ENCODE measurements at regions not wholly inside any gene's neighbourhood (a gene's known extent, or its start where the extent isn't known, plus 50 kb on each side); places are given as distances from the start of the nearest gene placed in this dataset.
"Not testable (repeated sequence)": the region's sequence is repeated elsewhere in the genome, so short reads cannot be mapped to it uniquely, and the experiment has no call there.

DNA sequence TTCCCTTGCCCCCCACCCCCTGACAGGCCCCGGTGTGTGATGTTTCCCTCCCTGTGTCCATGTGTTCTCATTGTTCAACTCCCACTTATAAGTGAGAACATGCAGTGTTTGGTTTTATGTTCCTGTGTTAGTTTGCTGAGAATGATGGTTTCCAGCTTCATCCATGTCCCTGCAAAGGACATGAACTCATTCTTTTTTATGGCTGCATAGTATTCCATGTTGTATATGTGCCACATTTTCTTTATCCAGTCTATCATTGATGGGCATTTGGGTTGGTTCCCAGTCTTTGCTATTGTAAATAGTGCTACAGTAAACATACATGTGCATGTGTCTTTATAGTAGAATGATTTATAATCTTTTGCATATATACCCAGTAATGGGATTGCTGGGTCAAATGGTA, 287.4 kb downstream of the UTRN start:
- not testable (repeated sequence) for H3K27ac ChIP-seq (ENCODE audit: low read length); H3K9me3 ChIP-seq (ENCODE audit: control insufficient read depth, insufficient read depth, low read length); H3K36me3 ChIP-seq (ENCODE audit: control insufficient read depth, insufficient read depth, low read length); H3K4me1 ChIP-seq (ENCODE audit: control insufficient read depth, insufficient read depth, low read length); DNase-seq (ENCODE audit: low read depth, low spot score); H3K4me3 ChIP-seq (ENCODE audit: low read length); H3K27me3 ChIP-seq (ENCODE audit: control insufficient read depth, insufficient read depth, low read length)
- WGBS (ENCODE audit: insufficient coverage, insufficient read length): no CpG with 5 or more reads among the region's 1 CpG

DNA sequence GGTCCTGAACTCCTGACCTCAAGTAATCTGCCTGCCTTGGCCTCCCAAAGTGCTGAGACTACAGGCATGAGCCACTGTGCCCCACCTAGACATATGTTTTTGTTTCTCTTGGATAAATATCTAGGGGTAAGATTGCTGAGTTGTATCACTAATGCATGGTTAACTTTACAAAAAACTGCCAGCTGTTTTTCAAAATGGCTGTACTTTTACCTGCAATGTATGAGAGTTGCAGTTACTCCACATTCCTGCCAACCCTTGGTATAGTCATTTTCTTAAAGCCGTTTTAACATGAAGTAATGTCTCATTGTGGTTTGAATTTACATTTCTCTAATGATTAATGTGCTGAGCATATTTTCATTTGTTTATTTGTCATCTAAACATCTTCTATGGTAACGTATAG, 289.7 kb downstream of the UTRN start:
- no peaks in the 10 kb centered on the region for H3K4me1 ChIP-seq (ENCODE audit: control insufficient read depth, insufficient read depth, low read length)
- H3K36me3 ChIP-seq (ENCODE audit: control insufficient read depth, insufficient read depth, low read length): 0 out of 2 replicates have a peak, but pooled peaks cover 3% of the 10 kb centered on the region

DNA sequence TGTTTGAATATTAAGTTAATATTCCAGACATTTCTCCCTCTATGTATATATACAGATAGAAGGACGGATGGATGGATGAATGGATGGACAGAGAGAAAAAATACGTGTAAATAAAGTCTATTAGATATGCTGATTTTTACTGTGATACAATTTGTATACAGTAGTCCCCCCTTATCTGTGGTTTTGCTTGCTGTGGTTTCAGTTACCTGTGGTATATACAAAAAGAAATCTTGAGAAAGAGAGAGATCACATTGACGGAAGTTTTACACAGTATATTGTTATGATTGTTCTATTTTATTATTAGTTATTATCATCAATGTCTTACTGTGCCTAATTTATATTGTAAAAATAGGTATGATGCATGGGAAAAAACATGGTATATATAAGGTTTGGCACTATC, 290.2 kb downstream of the UTRN start:
- no CpG with 5 or more reads among the region's 3 CpGs for WGBS (ENCODE audit: insufficient coverage, insufficient read length)
- H3K4me3 ChIP-seq (ENCODE audit: low read length): no peak overlapping the region
- H3K4me1 ChIP-seq (ENCODE audit: control insufficient read depth, insufficient read depth, low read length): no peaks in the 10 kb centered on the region
- 0 out of 2 replicates have a peak, but pooled peaks cover 3% of the 10 kb centered on the region for H3K36me3 ChIP-seq (ENCODE audit: control insufficient read depth, insufficient read depth, low read length)
- H3K27ac ChIP-seq (ENCODE audit: low read length): no peak overlapping the region
- no peaks in the 10 kb centered on the region for H3K27me3 ChIP-seq (ENCODE audit: control insufficient read depth, insufficient read depth, low read length)
- DNase-seq (ENCODE audit: low read depth, low spot score): no peak
- no peaks in the 10 kb centered on the region for H3K9me3 ChIP-seq (ENCODE audit: control insufficient read depth, insufficient read depth, low read length)

More for the DNA sequence above, 289.7 kb downstream of the UTRN start:
- no CpG with 5 or more reads among the region's 2 CpGs for WGBS (ENCODE audit: insufficient coverage, insufficient read length)
- no peak for DNase-seq (ENCODE audit: low read depth, low spot score)
- H3K9me3 ChIP-seq (ENCODE audit: control insufficient read depth, insufficient read depth, low read length): no peaks in the 10 kb centered on the region
- H3K4me3 ChIP-seq (ENCODE audit: low read length): no peak overlapping the region
- no peaks in the 10 kb centered on the region for H3K27me3 ChIP-seq (ENCODE audit: control insufficient read depth, insufficient read depth, low read length)
- H3K27ac ChIP-seq (ENCODE audit: low read length): no peak overlapping the region

DNA sequence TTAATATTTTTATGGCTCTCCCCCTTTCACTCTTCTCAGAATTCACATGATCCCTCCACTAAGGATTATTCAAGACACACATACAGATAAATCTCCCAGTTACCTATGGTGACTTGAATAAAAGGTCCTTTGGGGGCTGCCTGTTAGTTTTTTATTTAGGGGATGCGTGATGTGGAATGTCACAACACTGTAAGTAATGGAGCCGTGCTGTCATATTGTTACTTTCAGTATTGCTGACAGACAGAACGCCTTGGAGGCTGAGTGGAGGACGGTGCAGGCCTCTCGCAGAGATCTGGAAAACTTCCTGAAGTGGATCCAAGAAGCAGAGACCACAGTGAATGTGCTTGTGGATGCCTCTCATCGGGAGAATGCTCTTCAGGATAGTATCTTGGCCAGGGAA, 291.7 kb downstream of the UTRN start:
- no CpG with 5 or more reads among the region's 6 CpGs for WGBS (ENCODE audit: insufficient coverage, insufficient read length)
- H3K4me1 ChIP-seq (ENCODE audit: control insufficient read depth, insufficient read depth, low read length): no peaks in the 10 kb centered on the region
- H3K27ac ChIP-seq (ENCODE audit: low read length): no peak overlapping the region
- no peaks in the 10 kb centered on the region for H3K9me3 ChIP-seq (ENCODE audit: control insufficient read depth, insufficient read depth, low read length)
- 0 out of 2 replicates have a peak, but pooled peaks cover 3% of the 10 kb centered on the region for H3K36me3 ChIP-seq (ENCODE audit: control insufficient read depth, insufficient read depth, low read length)
- H3K4me3 ChIP-seq (ENCODE audit: low read length): no peak overlapping the region
- no peaks in the 10 kb centered on the region for H3K27me3 ChIP-seq (ENCODE audit: control insufficient read depth, insufficient read depth, low read length)
- no peak for DNase-seq (ENCODE audit: low read depth, low spot score)

DNA sequence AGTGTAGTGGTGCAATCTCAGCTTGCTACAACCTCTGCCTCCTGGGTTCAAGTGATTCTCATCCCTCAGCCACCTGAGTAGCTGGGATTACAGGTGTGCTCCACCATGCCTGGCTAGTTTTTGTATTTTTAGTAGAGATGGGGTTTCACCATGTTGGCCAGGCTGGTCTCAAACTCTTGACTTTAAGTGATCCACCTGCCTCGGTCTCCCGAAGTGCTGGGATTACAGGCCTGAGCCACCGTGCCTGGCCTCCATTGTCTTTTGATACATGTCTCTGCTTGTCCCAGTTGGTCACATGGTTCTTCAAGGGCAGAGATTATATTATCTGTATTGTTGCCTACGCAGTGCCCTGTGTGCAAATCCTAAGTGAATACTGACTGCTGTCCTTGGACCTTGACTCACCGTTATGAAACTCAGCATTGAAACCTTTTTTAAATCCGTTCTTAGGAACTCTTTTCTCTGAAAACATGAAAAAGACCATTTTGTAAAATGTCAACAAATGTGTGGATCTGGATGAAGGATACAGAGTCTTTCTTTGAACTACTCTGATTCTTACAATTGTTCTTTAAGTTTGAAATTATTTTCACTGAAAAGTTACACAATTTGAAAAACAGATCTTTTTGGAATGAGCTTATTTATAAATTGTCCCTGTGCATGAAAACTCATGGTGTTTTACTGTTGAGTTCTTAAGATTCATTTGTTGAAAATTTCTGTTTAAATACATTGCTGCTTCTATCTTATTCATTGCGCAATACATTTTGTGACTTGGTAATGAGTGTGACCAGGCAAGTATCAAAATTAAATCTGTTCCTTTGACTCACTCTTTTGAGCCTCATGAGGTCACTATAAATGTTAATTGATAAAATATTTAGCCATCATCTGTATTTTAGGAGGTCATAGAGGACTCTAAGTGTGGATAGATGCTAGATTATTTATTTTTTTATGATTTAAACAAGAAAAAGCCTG, 293.5 kb downstream of the UTRN start:
- DNase-seq (ENCODE audit: low read depth, low spot score): no peak
- 0 out of 2 replicates have a peak, but pooled peaks cover 3% of the 10 kb centered on the region for H3K36me3 ChIP-seq (ENCODE audit: control insufficient read depth, insufficient read depth, low read length)
- no peak overlapping the region for H3K4me3 ChIP-seq (ENCODE audit: low read length)
- H3K27ac ChIP-seq (ENCODE audit: low read length): no peak overlapping the region
- H3K27me3 ChIP-seq (ENCODE audit: control insufficient read depth, insufficient read depth, low read length): no peaks in the 10 kb centered on the region
- H3K4me1 ChIP-seq (ENCODE audit: control insufficient read depth, insufficient read depth, low read length): no peaks in the 10 kb centered on the region
- WGBS (ENCODE audit: insufficient coverage, insufficient read length): no CpG with 5 or more reads among the region's 7 CpGs
- H3K9me3 ChIP-seq (ENCODE audit: control insufficient read depth, insufficient read depth, low read length): no peaks in the 10 kb centered on the region

DNA sequence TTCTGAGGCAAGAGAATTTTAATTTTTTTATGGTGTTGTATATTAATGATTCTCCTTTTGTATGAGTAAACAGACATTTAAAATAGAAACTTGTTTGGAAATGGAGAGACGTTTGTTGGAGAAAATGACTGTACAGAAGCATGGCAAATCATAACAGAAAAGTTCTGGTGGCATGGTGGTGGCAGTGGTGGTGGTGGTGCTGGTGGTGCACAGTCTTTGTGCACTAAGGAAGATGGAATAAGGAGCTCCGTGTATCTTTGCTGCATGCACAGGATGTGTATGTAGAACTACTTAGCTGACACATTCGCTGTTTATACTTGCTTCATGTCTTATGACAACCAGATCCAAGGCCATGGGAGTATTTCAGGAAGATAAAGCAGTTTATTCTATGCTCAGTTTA, 294.9 kb downstream of the UTRN start:
- no peak for DNase-seq (ENCODE audit: low read depth, low spot score)
- no peak overlapping the region for H3K4me3 ChIP-seq (ENCODE audit: low read length)
- no peaks in the 10 kb centered on the region for H3K27me3 ChIP-seq (ENCODE audit: control insufficient read depth, insufficient read depth, low read length)
- WGBS (ENCODE audit: insufficient coverage, insufficient read length): 100% methylated on average over 1 of the region's 3 CpGs
- H3K27ac ChIP-seq (ENCODE audit: low read length): no peak overlapping the region
- H3K9me3 ChIP-seq (ENCODE audit: control insufficient read depth, insufficient read depth, low read length): no peaks in the 10 kb centered on the region
- H3K4me1 ChIP-seq (ENCODE audit: control insufficient read depth, insufficient read depth, low read length): no peaks in the 10 kb centered on the region
- H3K36me3 ChIP-seq (ENCODE audit: control insufficient read depth, insufficient read depth, low read length): 0 out of 2 replicates have a peak, but pooled peaks cover 3% of the 10 kb centered on the region

DNA sequence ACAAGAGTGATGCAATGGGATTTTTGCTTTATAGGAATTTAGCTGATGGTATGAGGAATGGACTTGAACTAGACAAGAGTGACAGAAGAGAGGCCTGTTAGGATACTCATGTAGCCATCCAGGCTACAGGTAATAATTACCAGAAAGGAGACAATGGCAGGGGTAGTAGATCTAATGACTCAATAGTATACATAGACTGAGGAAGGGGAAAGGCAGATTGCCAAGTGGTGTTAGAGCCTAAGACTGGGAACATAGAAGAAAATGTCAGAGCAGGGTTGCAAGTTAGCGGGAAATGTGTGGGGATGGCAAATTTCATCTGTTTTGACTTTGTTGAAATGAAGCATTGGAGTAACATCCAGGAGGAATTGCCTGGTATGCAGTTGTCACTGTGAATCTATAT, 295.6 kb downstream of the UTRN start:
- Histone ChIP-seq H3K27me3 (ENCODE audit: control insufficient read depth, insufficient read depth, low read length) (no peaks in the 10 kb centered on the region), H3K4me3 (ENCODE audit: low read length) (no peak overlapping the region), H3K9me3 (ENCODE audit: control insufficient read depth, insufficient read depth, low read length) (no peaks in the 10 kb centered on the region), H3K4me1 (ENCODE audit: control insufficient read depth, insufficient read depth, low read length) (no peaks in the 10 kb centered on the region), H3K27ac (ENCODE audit: low read length) (no peak overlapping the region), H3K36me3 (ENCODE audit: control insufficient read depth, insufficient read depth, low read length) (0 out of 2 replicates have a peak, but pooled peaks cover 3% of the 10 kb centered on the region)
- no peak for DNase-seq (ENCODE audit: low read depth, low spot score)
- no CpG with 5 or more reads among the region's 1 CpG for WGBS (ENCODE audit: insufficient coverage, insufficient read length)

DNA sequence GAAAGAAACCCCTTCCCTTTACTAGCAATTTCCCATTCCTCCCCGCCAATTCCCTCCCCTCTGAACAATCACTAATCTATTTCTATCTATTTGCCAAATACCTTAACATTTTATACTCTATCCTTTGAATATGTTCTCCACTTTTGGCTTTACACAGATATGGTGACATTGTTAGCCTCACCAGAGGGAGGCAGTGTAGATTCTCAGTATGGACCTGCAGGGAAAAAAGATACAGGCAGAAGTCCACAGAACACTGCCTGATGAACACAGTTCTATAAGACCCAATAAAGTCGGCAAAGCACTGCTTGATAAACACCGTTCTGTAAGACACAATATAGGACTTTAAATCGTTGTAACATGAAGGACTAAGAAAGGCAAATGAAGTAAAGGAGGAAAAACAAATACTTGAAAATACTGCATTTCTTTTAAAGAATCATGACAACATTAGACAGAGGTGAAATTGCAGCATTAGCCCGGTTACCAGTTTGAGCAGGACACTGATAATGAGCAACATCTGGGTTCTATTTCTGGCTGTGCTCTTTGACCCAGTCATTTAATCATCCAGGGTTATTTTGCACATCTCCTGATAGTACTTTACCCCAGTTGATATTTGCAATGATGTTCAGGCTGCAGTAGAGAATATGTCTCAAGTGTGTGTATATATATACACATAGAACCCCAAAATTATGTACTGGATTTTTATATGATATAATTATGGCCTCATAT, 296.8 kb downstream of the UTRN start:
- H3K36me3 ChIP-seq (ENCODE audit: control insufficient read depth, insufficient read depth, low read length): 0 out of 2 replicates have a peak, but pooled peaks cover 2% of the 10 kb centered on the region
- 100% methylated on average over 1 of the region's 5 CpGs for WGBS (ENCODE audit: insufficient coverage, insufficient read length)
- H3K4me1 ChIP-seq (ENCODE audit: control insufficient read depth, insufficient read depth, low read length): no peaks in the 10 kb centered on the region
- DNase-seq (ENCODE audit: low read depth, low spot score): no peak
- H3K9me3 ChIP-seq (ENCODE audit: control insufficient read depth, insufficient read depth, low read length): no peaks in the 10 kb centered on the region
- H3K27ac ChIP-seq (ENCODE audit: low read length): no peak overlapping the region
- no peaks in the 10 kb centered on the region for H3K27me3 ChIP-seq (ENCODE audit: control insufficient read depth, insufficient read depth, low read length)
- no peak overlapping the region for H3K4me3 ChIP-seq (ENCODE audit: low read length)

DNA sequence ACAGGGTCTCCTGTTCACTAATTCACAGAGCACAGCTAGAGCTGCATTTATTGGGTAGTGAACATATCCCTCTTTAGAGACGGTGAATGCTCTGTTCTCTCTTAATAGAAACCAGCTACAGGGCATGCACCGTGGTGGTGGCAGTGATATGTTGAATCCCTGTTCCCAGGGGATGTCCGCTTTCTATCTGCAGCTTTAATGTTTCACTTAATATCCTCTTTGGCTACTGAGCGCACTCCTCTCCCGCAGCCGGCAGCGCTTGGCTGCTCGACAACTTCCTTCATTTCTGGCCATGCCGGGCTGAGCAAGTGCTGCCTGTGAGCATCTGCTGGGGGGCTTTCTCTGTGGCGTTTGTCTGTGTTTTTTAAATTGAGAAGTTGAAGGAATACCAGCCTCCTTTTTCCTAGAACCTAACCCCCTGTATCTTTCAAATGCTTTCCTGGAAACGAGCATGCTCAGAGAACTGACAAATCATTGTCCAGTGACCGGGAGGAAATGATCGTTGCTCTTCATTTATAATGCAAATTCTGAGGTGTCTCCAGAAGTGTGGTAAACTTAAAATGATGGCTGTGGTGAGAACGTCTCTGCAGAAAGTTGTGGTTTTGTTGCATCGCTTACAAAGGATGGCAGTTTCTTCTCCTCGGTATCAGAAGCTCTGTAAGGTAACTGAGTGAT, 297.9 kb downstream of the UTRN start:
- no peak for DNase-seq (ENCODE audit: low read depth, low spot score)
- no CpG with 5 or more reads among the region's 16 CpGs for WGBS (ENCODE audit: insufficient coverage, insufficient read length)
- no peaks in the 10 kb centered on the region for H3K27me3 ChIP-seq (ENCODE audit: control insufficient read depth, insufficient read depth, low read length)
- H3K4me1 ChIP-seq (ENCODE audit: control insufficient read depth, insufficient read depth, low read length): no peaks in the 10 kb centered on the region
- no peaks in the 10 kb centered on the region for H3K36me3 ChIP-seq (ENCODE audit: control insufficient read depth, insufficient read depth, low read length)
- H3K27ac ChIP-seq (ENCODE audit: low read length): no peak overlapping the region
- H3K9me3 ChIP-seq (ENCODE audit: control insufficient read depth, insufficient read depth, low read length): no peaks in the 10 kb centered on the region
- no peak overlapping the region; the same call in 1 of the 2 replicates for H3K4me3 ChIP-seq (ENCODE audit: low read length)

DNA sequence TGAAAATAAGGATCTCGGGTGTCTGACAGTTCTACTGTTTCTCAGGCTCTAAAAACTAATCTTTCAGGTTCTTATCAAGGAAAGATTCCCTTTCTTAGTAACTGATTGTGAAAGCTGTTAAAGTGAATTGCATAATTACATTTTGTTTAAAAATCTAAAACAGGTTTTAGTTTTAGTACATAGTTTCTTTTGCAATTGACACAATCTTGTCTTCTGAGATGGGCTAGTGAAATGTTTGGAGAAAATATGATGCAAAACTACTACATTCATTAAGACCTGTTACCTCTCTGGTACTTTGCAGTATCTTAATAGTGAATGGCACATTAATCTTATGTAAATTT, 298.4 kb downstream of the UTRN start:
- Histone ChIP-seq H3K4me1 (ENCODE audit: control insufficient read depth, insufficient read depth, low read length) (no peaks in the 10 kb centered on the region), H3K36me3 (ENCODE audit: control insufficient read depth, insufficient read depth, low read length) (no peaks in the 10 kb centered on the region), H3K4me3 (ENCODE audit: low read length) (no peak overlapping the region; the same call in 1 of the 2 replicates), H3K27me3 (ENCODE audit: control insufficient read depth, insufficient read depth, low read length) (no peaks in the 10 kb centered on the region), H3K9me3 (ENCODE audit: control insufficient read depth, insufficient read depth, low read length) (no peaks in the 10 kb centered on the region), H3K27ac (ENCODE audit: low read length) (no peak overlapping the region)
- WGBS (ENCODE audit: insufficient coverage, insufficient read length): no CpG with 5 or more reads among the region's 1 CpG
- DNase-seq (ENCODE audit: low read depth, low spot score): no peak

Measured in iPS DF 6.9 (cell line).